Endothelial cell of umbilical vein (primary cell): ENCODE measurements at regions not wholly inside any gene's neighbourhood (a gene's known extent, or its start where the extent isn't known, plus 50 kb on each side); places are given as distances from the start of the nearest gene placed in this dataset.

ENCODE experiments used
- BruUV-seq: library from RNA; stranded (reverse); fragments of 400-500 nt; replicated peaks from 2 replicates; lab custom pipeline; 2021; lab: Mats Ljungman, UMichigan
- CTCF ChIA-PET: fragments of 300-600, 350-600 bp; sonication (Branson Sonifier 250); formaldehyde crosslinking; loops from one replicate; lab custom pipeline; 2021; ENCODE audit warnings: antibody characterized with exemption, inconsistent platforms; lab: Charles Lee
- POLR2A ChIA-PET: fragments of 300-600, 350-600 bp; sonication (Branson Sonifier 250); formaldehyde crosslinking; loops from one replicate; lab custom pipeline; 2021; ENCODE audit warnings: antibody characterized with exemption, inconsistent platforms; lab: Charles Lee
- DNase-seq: peaks from one replicate; pipeline ENCODE4 v3.0.0-alpha.2; 2011; ENCODE audit warnings: low read depth, low spot score
- FAIRE-seq: peaks from 2 replicates; lab custom pipeline; 2011; peaks lifted over from hg19 to GRCh38; lab: Jason Lieb, UNC
- H2AFZ ChIP-seq: 2 replicates; pipeline ENCODE4 v1.6.0; 2012; ENCODE audit warnings: low read depth, low read length, control low read depth, inconsistent platforms
- H3K27ac ChIP-seq: 2 replicates; pipeline ENCODE4 v1.5.1; 2011; ENCODE audit warnings: low read depth, mild to moderate bottlenecking, control low read depth, low read length, moderate library complexity; ENCODE audit not compliant: insufficient read depth
- H3K27me3 ChIP-seq, 2 experiments: 2 replicates each; pipeline versions ENCODE4 v1.6.0 to v1.6.1; 2011; ENCODE audit warnings: low read length in 2 of 2, mixed read lengths in 1 of 2; ENCODE audit not compliant: control insufficient read depth in 2 of 2, insufficient read depth in 2 of 2
- H3K36me3 ChIP-seq, 2 experiments: 2 replicates in 1 of 2; 3 replicates in 1 of 2; pipeline ENCODE4 v1.5.1; 2011; ENCODE audit warnings: low read length in 2 of 2, mild to moderate bottlenecking in 1 of 2, moderate library complexity in 1 of 2; ENCODE audit not compliant: control insufficient read depth in 2 of 2, insufficient read depth in 2 of 2; ENCODE audit errors: extremely low read depth in 1 of 2
- H3K4me1 ChIP-seq: 3 replicates; pipeline ENCODE4 v1.5.1; 2011; ENCODE audit warnings: mild to moderate bottlenecking, low read length; ENCODE audit not compliant: control insufficient read depth, insufficient read depth; ENCODE audit errors: extremely low read depth
- H3K4me2 ChIP-seq: 2 replicates; pipeline ENCODE4 v1.6.1; 2011; ENCODE audit warnings: low read length, control low read depth, mixed read lengths; ENCODE audit not compliant: insufficient read depth
- H3K4me3 ChIP-seq, 3 experiments: fragments of 200-600 bp in 1 of 3; sonication (generic), shearing (Covaris generic) in 1 of 3; replicated peaks in 1 of 3; 2 replicates each; pipeline ENCODE4 v1.5.1; 2011 to 2016; ENCODE audit warnings: control low read depth in 3 of 3, low read length in 3 of 3, mild to moderate bottlenecking in 2 of 3, inconsistent platforms in 1 of 3, low read depth in 1 of 3, moderate library complexity in 1 of 3; ENCODE audit not compliant: insufficient read depth in 1 of 3
- H3K79me2 ChIP-seq: 2 replicates; pipeline ENCODE4 v1.6.0; 2012; ENCODE audit warnings: low read length, inconsistent platforms; ENCODE audit not compliant: control insufficient read depth, insufficient read depth
- H3K9ac ChIP-seq: replicated peaks from 2 replicates; pipeline ENCODE3; 2011; ENCODE audit warnings: low read length, control low read depth; ENCODE audit not compliant: insufficient read depth; ENCODE audit errors: extremely low read depth
- H3K9me1 ChIP-seq: replicated peaks from 3 replicates; pipeline ENCODE4 v1.6.0; 2011; ENCODE audit warnings: mild to moderate bottlenecking, low read length; ENCODE audit not compliant: control insufficient read depth, insufficient read depth; ENCODE audit errors: extremely low read depth
- H3K9me3 ChIP-seq: replicated peaks from 2 replicates; pipeline ENCODE4 v1.5.1; 2012; ENCODE audit warnings: low read length, inconsistent platforms; ENCODE audit not compliant: control insufficient read depth, insufficient read depth
- H4K20me1 ChIP-seq: replicated peaks from 2 replicates; pipeline ENCODE3; 2011; ENCODE audit warnings: mild to moderate bottlenecking, low read length; ENCODE audit not compliant: control insufficient read depth, insufficient read depth; ENCODE audit errors: extremely low read depth
- EZH2 ChIP-seq: IDR thresholded peaks from 2 replicates; pipeline ENCODE4 v1.6.1; 2012; ENCODE audit warnings: borderline replicate concordance, low read depth, mild to moderate bottlenecking, moderate library complexity, low read length, inconsistent platforms; ENCODE audit not compliant: severe bottlenecking
- FOS ChIP-seq: IDR thresholded peaks from 2 replicates; pipeline ENCODE4 v1.6.1; 2011; ENCODE audit warnings: mild to moderate bottlenecking, low read length, moderate library complexity, borderline replicate concordance; ENCODE audit not compliant: insufficient read depth
- GATA2 ChIP-seq: IDR thresholded peaks from 2 replicates; pipeline ENCODE4 v1.7.0; 2011; ENCODE audit warnings: low read depth, mild to moderate bottlenecking, moderate library complexity, mixed read lengths, low read length; ENCODE audit not compliant: insufficient read length, insufficient read depth
- JUN ChIP-seq: IDR thresholded peaks from 2 replicates; pipeline ENCODE4 v1.6.1; 2011; ENCODE audit warnings: borderline replicate concordance, low read depth; ENCODE audit not compliant: insufficient read length, insufficient read depth
- MYC ChIP-seq: IDR thresholded peaks from one replicate; pipeline ENCODE4 v1.6.1; 2011; ENCODE audit warnings: mild to moderate bottlenecking, low read depth, low read length
- POLR2A ChIP-seq: IDR thresholded peaks from 2 replicates; pipeline ENCODE4 v1.6.1; 2012; ENCODE audit warnings: low read depth, mild to moderate bottlenecking, control low read depth, low read length
- dilution Hi-C: fragments of 300-500 bp; cut with MboI; formaldehyde crosslinking; loops from one replicate; pipeline ENCODE4 v1.15.0; 2019; ENCODE audit warnings: low sequenced_read_pairs; ENCODE audit not compliant: extremely low pct_ligation_motif_present
- intact Hi-C: fragments of 100-400 bp; cut with micrococcal nuclease; formaldehyde crosslinking; loops from one replicate; pipeline ENCODE4 v1.10.0; 2022
- TF ChIP-seq, protein P1 (sequence below), 2 donors: IDR thresholded peaks; 1 replicate in 1 of 2; 2 replicates in 1 of 2; pipeline ENCODE4 v1.5.1; 2011; ENCODE audit warnings: low read length in 2 of 2, mild to moderate bottlenecking in 2 of 2, moderate library complexity in 2 of 2, control low read depth in 1 of 2, inconsistent platforms in 1 of 2, low read depth in 1 of 2; ENCODE audit not compliant: insufficient read depth in 1 of 2; ENCODE audit errors: extremely low read depth in 1 of 2
- TF ChIP-seq, protein P2 (sequence below): IDR thresholded peaks from 2 replicates; pipeline ENCODE4 v1.6.1; 2011; ENCODE audit not compliant: insufficient read depth, insufficient read length

DNA sequence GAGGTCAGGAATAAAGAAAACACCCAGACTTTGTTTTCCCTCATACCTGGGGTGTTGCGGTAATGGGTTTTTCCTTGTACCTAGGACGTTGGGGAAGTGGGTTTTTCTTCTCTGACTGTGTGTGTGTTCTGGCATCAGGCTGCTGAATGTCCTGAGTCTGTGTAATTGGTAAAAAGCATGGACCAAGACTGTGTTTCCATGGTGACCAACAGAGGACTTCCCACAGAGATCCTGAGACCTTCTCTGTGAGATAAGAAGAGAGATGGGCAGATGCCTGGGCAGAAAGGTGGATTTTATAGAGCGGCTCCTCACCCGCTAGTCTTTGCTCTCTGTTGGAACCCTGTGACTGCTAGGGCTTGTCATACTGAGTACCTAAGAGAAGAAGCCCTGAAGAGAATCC is 135.4 kb upstream of the GGTLC1 start:
- POLR2A ChIA-PET, result no interaction called here
- H3K27ac ChIP-seq, result no peak overlapping the region
- H3K4me3 ChIP-seq, result no peak overlapping the region
- TF ChIP-seq, protein P1, sequence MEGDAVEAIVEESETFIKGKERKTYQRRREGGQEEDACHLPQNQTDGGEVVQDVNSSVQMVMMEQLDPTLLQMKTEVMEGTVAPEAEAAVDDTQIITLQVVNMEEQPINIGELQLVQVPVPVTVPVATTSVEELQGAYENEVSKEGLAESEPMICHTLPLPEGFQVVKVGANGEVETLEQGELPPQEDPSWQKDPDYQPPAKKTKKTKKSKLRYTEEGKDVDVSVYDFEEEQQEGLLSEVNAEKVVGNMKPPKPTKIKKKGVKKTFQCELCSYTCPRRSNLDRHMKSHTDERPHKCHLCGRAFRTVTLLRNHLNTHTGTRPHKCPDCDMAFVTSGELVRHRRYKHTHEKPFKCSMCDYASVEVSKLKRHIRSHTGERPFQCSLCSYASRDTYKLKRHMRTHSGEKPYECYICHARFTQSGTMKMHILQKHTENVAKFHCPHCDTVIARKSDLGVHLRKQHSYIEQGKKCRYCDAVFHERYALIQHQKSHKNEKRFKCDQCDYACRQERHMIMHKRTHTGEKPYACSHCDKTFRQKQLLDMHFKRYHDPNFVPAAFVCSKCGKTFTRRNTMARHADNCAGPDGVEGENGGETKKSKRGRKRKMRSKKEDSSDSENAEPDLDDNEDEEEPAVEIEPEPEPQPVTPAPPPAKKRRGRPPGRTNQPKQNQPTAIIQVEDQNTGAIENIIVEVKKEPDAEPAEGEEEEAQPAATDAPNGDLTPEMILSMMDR (IDR thresholded peaks at IDR 0.05; ENCODE audit: extremely low read depth in 1 of 2, insufficient read depth in 1 of 2, low read depth in 1 of 2, low read length in 2 of 2), result no peak
- TF ChIP-seq, protein P2, sequence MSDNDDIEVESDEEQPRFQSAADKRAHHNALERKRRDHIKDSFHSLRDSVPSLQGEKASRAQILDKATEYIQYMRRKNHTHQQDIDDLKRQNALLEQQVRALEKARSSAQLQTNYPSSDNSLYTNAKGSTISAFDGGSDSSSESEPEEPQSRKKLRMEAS, result no peak
- TF ChIP-seq MYC (no peak), JUN (no peak), EZH2 (no peak), GATA2 (no peak), FOS (no peak), POLR2A (no peak)
- no peaks in the 10 kb centered on the region for H3K9me3 ChIP-seq
- H3K36me3 ChIP-seq, result no peaks in the 10 kb centered on the region
- BruUV-seq, result no TSS peak
- FAIRE-seq (no peak), DNase-seq (no peak)
- H3K9ac ChIP-seq, result no peak overlapping the region
- peaks cover 20% of the 10 kb centered on the region for H3K4me1 ChIP-seq
- H3K4me2 ChIP-seq, result no peak overlapping the region
- dilution Hi-C loops, result no loop called here
- intact Hi-C loops, result no loop called here
- no peaks in the 10 kb centered on the region for H4K20me1 ChIP-seq
- CTCF ChIA-PET, result no interaction called here
- no peak overlapping the region for H2AFZ ChIP-seq
- H3K27me3 ChIP-seq, result no peaks in the 10 kb centered on the region
- H3K79me2 ChIP-seq, result no peaks in the 10 kb centered on the region
- no peaks in the 10 kb centered on the region for H3K9me1 ChIP-seq
